ENCODE measurements at regions not wholly inside any gene's neighbourhood (a gene's known extent, or its start where the extent isn't known, plus 50 kb on each side); places are given as distances from the start of the nearest gene placed in this dataset.

DNA sequence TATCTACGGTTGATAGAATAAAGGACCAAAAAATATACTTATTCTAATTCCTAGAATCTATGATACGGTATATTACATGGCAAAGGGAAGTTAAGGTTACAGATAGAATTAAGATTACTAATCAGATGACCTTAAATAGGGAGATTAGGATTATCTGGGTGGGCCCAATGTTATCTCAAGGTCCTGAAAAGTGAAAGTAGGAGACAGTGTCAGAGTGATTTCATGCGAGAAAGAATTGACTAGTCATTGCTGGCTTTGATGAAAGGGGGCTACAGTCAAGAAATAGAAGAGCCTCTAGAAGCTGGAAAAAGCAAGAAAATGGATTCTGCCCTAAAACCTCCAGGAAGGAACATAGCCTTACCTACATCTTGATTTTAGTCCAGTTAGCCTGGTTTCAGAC is 176.9 kb upstream of the PPP1R2C start:
- Histone ChIP-seq H3K4me3 (ENCODE audit: low read length, poor library complexity, severe bottlenecking) (no peak overlapping the region), H3K4me1 (ENCODE audit: insufficient read depth, low read length, poor library complexity, severe bottlenecking) (peaks cover 15% of the 10 kb centered on the region), H4K20me1 (ENCODE audit: insufficient read depth, low read length, poor library complexity, severe bottlenecking) (no peaks in the 10 kb centered on the region), H3K9ac (ENCODE audit: low read depth, low read length, poor library complexity, severe bottlenecking) (no peak overlapping the region), H3K36me3 (ENCODE audit: insufficient read depth, low read length) (no peaks in the 10 kb centered on the region), H3K9me2 (replicated peaks; ENCODE audit: low read depth, low read length) (no peaks in the 10 kb centered on the region), H3K79me2 (ENCODE audit: insufficient read depth, low read length) (no peaks in the 10 kb centered on the region), H3K4me2 (ENCODE audit: low read depth, low read length, poor library complexity, severe bottlenecking) (no peak overlapping the region), H3K27me3 (ENCODE audit: insufficient read depth, low read length, poor library complexity, severe bottlenecking) (no peaks in the 10 kb centered on the region), H3K9me3 (ENCODE audit: insufficient read depth, low read depth, low read length) (no peaks in the 10 kb centered on the region), H2AFZ (ENCODE audit: low read length) (no peak overlapping the region), H3F3A (ENCODE audit: low read depth) (no peaks in the 10 kb centered on the region)
- no peak for TF ChIP-seq EZH2phosphoT487 (IDR thresholded peaks at IDR 0.05; ENCODE audit: borderline replicate concordance)
- TF ChIP-seq, protein P1, sequence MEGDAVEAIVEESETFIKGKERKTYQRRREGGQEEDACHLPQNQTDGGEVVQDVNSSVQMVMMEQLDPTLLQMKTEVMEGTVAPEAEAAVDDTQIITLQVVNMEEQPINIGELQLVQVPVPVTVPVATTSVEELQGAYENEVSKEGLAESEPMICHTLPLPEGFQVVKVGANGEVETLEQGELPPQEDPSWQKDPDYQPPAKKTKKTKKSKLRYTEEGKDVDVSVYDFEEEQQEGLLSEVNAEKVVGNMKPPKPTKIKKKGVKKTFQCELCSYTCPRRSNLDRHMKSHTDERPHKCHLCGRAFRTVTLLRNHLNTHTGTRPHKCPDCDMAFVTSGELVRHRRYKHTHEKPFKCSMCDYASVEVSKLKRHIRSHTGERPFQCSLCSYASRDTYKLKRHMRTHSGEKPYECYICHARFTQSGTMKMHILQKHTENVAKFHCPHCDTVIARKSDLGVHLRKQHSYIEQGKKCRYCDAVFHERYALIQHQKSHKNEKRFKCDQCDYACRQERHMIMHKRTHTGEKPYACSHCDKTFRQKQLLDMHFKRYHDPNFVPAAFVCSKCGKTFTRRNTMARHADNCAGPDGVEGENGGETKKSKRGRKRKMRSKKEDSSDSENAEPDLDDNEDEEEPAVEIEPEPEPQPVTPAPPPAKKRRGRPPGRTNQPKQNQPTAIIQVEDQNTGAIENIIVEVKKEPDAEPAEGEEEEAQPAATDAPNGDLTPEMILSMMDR (conservative IDR thresholded peaks at IDR 0.05; ENCODE audit: low read length): no peak

DNA sequence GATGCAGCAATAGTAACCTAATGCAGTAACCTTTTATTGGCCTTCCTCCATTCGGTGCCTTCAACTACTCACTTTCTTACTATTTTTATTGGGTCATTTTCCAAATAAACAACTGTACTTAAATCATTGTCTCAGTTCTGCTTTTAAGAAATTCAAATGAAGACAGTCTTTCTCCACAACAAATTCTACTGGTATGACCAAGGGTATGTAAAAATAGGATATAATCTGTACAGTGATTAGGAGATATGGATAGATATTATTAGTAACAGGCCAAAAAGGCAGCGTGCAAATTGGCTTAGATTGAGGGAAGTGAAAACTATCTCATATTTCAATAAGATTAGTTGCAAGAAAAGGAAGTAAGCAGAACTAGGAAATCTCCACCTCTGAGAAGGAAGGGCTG is 177.4 kb upstream of the PPP1R2C start:
- Histone ChIP-seq H2AFZ (ENCODE audit: low read length) (no peak overlapping the region), H3K9ac (ENCODE audit: low read depth, low read length, poor library complexity, severe bottlenecking) (no peak overlapping the region)

DNA sequence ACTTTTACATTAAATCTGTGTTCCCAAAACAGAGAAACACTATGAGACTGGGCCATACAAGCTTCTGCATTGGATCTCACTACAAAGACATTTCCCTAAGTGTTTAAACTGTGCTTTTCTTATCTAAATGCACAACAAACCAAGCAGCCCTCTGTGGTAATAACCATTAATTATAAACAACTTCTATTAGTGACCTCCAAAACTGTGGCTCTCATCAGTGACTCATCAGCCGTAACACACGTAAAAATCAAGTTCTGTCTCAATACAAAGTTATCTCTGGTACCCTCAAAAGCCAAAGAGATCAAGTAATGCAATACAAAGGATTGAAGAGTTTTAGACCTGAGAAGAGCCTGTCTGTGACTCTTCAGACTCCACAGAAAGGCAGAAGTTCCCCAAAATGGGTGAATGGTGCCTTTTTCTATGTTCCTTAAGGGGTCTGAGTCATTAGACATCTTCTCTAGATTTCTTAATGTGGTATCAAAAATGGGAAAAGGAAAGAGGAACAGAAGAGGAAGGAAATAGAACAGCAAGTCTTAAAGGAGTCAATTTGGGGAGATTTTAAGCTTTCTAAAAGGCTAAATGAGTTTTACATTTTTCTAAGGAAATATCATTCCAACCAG is 189.8 kb upstream of the PPP1R2C start:
- no peak overlapping the region for H3K9ac ChIP-seq (ENCODE audit: low read depth, low read length, poor library complexity, severe bottlenecking)
- H3K9me2 ChIP-seq (replicated peaks; ENCODE audit: low read depth, low read length): no peaks in the 10 kb centered on the region
- H3K36me3 ChIP-seq (ENCODE audit: insufficient read depth, low read length): no peaks in the 10 kb centered on the region
- H2AFZ ChIP-seq (ENCODE audit: low read length): no peak overlapping the region
- H3K79me2 ChIP-seq (ENCODE audit: insufficient read depth, low read length): no peaks in the 10 kb centered on the region
- H4K20me1 ChIP-seq (ENCODE audit: insufficient read depth, low read length, poor library complexity, severe bottlenecking): no peaks in the 10 kb centered on the region
- no peak overlapping the region for H3K4me3 ChIP-seq (ENCODE audit: low read length, poor library complexity, severe bottlenecking)
- no peaks in the 10 kb centered on the region for H3K9me3 ChIP-seq (ENCODE audit: insufficient read depth, low read depth, low read length)
- H3K4me1 ChIP-seq (ENCODE audit: insufficient read depth, low read length, poor library complexity, severe bottlenecking): no peaks in the 10 kb centered on the region
- H3K27me3 ChIP-seq (ENCODE audit: insufficient read depth, low read length, poor library complexity, severe bottlenecking): no peaks in the 10 kb centered on the region
- TF ChIP-seq EZH2phosphoT487 (IDR thresholded peaks at IDR 0.05; ENCODE audit: borderline replicate concordance): no peak
- TF ChIP-seq, protein P1 (conservative IDR thresholded peaks at IDR 0.05; ENCODE audit: low read length): no peak
- no peaks in the 10 kb centered on the region for H3F3A ChIP-seq (ENCODE audit: low read depth)
- no peak overlapping the region for H3K4me2 ChIP-seq (ENCODE audit: low read depth, low read length, poor library complexity, severe bottlenecking)

More for the DNA sequence above, 177.4 kb upstream of the PPP1R2C start:
- no peaks in the 10 kb centered on the region for H3K9me3 ChIP-seq (ENCODE audit: insufficient read depth, low read depth, low read length)
- H3K79me2 ChIP-seq (ENCODE audit: insufficient read depth, low read length): no peaks in the 10 kb centered on the region
- peaks cover 15% of the 10 kb centered on the region for H3K4me1 ChIP-seq (ENCODE audit: insufficient read depth, low read length, poor library complexity, severe bottlenecking)
- H3K27me3 ChIP-seq (ENCODE audit: insufficient read depth, low read length, poor library complexity, severe bottlenecking): no peaks in the 10 kb centered on the region
- H3K4me3 ChIP-seq (ENCODE audit: low read length, poor library complexity, severe bottlenecking): no peak overlapping the region
- no peak overlapping the region for H3K4me2 ChIP-seq (ENCODE audit: low read depth, low read length, poor library complexity, severe bottlenecking)
- no peaks in the 10 kb centered on the region for H3F3A ChIP-seq (ENCODE audit: low read depth)
- no peaks in the 10 kb centered on the region for H4K20me1 ChIP-seq (ENCODE audit: insufficient read depth, low read length, poor library complexity, severe bottlenecking)
- H3K36me3 ChIP-seq (ENCODE audit: insufficient read depth, low read length): no peaks in the 10 kb centered on the region
- no peaks in the 10 kb centered on the region for H3K9me2 ChIP-seq (replicated peaks; ENCODE audit: low read depth, low read length)
- TF ChIP-seq, protein P1 (conservative IDR thresholded peaks at IDR 0.05; ENCODE audit: low read length): no peak
- no peak for TF ChIP-seq EZH2phosphoT487 (IDR thresholded peaks at IDR 0.05; ENCODE audit: borderline replicate concordance)
